Peyer's patch (tissue), 4 donors: ENCODE measurements at regions not wholly inside any gene's neighbourhood (a gene's known extent, or its start where the extent isn't known, plus 50 kb on each side); places are given as distances from the start of the nearest gene placed in this dataset.
A peak's percentile ranks its signal among the peaks of the same experiment; 100 is the strongest.

Experiments
- DNase-seq, 3 donors: peaks; one replicate each; pipeline ENCODE4 v3.0.0-alpha.2; 2017 to 2019
- H3K27ac ChIP-seq, 4 donors: fragments of 200-600 bp; sonication (generic); one replicate each; pipeline ENCODE4 v1.5.1; 2016 to 2019
- H3K27me3 ChIP-seq, 2 donors: fragments of 200-600 bp; sonication (generic); one replicate each; pipeline ENCODE4 v1.5.1; 2019
- H3K36me3 ChIP-seq, 3 donors: fragments of 200-600 bp; sonication (generic); one replicate each; pipeline ENCODE4 v1.5.1; 2016 to 2019
- H3K4me1 ChIP-seq, 4 donors: fragments of 200-600 bp; sonication (generic); one replicate each; pipeline ENCODE4 v1.5.1; 2016 to 2019
- H3K4me3 ChIP-seq, 4 donors: fragments of 200-600 bp; sonication (generic); 1 replicate in 3 of 4; 2 replicates in 1 of 4; pipeline ENCODE4 v1.5.1; 2016 to 2019; ENCODE audit warnings: mild to moderate bottlenecking in 1 of 4
- H3K9me3 ChIP-seq, 4 donors: fragments of 200-600 bp; sonication (generic); one replicate each; pipeline ENCODE4 v1.5.1; 2016 to 2019; ENCODE audit warnings: mild to moderate bottlenecking in 1 of 4
- POLR2A ChIP-seq, 2 donors: fragments of 450-650 bp; IDR thresholded peaks; one replicate each; pipeline ENCODE4 v1.5.1; 2017; ENCODE audit warnings: antibody characterized with exemption in 2 of 2, mild to moderate bottlenecking in 2 of 2, moderate library complexity in 2 of 2
- TF ChIP-seq, protein P1 (sequence below), 6 experiments: fragments of 450-650 bp in 4 of 6; fragments of 200-600 bp in 2 of 6; sonication (generic) in 1 of 6; IDR thresholded peaks; one replicate each; pipeline ENCODE4 v1.5.1; 2017 to 2019; ENCODE audit warnings: antibody characterized with exemption in 6 of 6, mild to moderate bottlenecking in 3 of 6, moderate library complexity in 1 of 6

DNA sequence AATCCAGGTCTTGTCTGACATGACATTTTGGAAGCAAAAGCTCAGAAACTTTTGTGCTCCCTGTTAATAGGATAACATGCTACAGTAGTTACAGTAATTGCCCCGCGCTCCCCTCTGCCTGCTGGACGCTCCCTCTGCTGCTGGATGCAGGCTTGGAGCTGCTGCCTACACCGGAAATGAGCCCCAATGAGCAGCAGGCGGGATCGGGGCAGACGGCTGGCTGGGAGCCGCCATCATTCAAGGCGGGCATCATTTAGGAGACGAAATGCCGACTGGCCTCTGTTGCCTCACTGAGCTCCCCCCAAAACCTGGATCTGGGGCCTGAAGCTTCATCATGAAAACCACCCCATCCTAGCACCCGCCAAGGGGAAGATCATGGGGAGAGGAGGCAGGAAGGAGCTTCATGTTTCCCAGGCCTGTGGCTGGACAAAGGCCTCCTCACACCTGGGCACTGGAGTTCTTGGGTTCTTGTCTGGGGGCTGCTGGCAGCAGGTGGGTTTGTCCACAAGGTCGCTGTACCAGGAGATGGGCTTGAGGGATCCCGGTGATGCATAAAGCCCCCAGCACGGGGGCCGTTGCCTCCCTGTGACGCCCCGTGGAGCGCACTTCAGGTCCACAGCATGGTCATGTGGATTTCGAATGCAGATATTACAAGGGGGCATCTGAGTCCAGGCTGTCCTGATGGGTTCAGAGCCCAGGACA is 664.3 kb downstream of the BRD1 start:
- H3K36me3 ChIP-seq = no peaks in the 10 kb centered on the region

DNA sequence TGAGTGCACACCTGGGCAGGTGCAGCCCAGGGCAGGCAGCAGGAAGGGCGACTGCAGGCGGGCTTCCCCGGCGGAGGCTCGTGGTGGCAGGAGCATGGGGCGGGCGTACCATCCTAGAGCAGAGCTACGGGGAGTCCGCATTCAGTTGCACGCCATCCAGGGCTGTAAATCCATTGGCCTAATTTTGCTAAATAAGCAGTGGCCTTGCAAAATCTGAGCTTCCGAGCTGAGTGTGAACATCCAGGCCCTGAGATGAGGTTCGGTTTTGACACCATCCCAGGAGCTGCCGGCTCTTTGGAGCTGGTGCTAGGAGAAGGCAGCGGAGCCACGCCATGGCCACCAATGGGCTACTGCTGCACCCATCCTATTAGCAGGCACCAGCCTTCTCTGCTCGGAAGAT is 664.8 kb downstream of the BRD1 start:
- DNase-seq = peak in 1 of 3 donors; percentile 37
- Histone ChIP-seq H3K36me3 (no peaks in the 10 kb centered on the region), H3K4me3 (no peak overlapping the region), H3K9me3 (no peaks in the 10 kb centered on the region), H3K27ac (no peak overlapping the region), H3K4me1 (no peaks in the 10 kb centered on the region), H3K27me3 (no peaks in the 10 kb centered on the region)
- no peak for TF ChIP-seq POLR2A (IDR thresholded peaks at IDR 0.05)
- TF ChIP-seq, protein P1, sequence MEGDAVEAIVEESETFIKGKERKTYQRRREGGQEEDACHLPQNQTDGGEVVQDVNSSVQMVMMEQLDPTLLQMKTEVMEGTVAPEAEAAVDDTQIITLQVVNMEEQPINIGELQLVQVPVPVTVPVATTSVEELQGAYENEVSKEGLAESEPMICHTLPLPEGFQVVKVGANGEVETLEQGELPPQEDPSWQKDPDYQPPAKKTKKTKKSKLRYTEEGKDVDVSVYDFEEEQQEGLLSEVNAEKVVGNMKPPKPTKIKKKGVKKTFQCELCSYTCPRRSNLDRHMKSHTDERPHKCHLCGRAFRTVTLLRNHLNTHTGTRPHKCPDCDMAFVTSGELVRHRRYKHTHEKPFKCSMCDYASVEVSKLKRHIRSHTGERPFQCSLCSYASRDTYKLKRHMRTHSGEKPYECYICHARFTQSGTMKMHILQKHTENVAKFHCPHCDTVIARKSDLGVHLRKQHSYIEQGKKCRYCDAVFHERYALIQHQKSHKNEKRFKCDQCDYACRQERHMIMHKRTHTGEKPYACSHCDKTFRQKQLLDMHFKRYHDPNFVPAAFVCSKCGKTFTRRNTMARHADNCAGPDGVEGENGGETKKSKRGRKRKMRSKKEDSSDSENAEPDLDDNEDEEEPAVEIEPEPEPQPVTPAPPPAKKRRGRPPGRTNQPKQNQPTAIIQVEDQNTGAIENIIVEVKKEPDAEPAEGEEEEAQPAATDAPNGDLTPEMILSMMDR (IDR thresholded peaks at IDR 0.05) = no peak

More for the DNA sequence above, 664.3 kb downstream of the BRD1 start:
- H3K27ac ChIP-seq = no peak overlapping the region
- peak in 1 of 3 donors; percentile 29 for DNase-seq
- H3K9me3 ChIP-seq = no peaks in the 10 kb centered on the region
- no peak overlapping the region for H3K4me3 ChIP-seq
- TF ChIP-seq POLR2A (IDR thresholded peaks at IDR 0.05) = no peak
- TF ChIP-seq, protein P1 (IDR thresholded peaks at IDR 0.05) = no peak
- no peaks in the 10 kb centered on the region for H3K4me1 ChIP-seq
- no peaks in the 10 kb centered on the region for H3K27me3 ChIP-seq

DNA sequence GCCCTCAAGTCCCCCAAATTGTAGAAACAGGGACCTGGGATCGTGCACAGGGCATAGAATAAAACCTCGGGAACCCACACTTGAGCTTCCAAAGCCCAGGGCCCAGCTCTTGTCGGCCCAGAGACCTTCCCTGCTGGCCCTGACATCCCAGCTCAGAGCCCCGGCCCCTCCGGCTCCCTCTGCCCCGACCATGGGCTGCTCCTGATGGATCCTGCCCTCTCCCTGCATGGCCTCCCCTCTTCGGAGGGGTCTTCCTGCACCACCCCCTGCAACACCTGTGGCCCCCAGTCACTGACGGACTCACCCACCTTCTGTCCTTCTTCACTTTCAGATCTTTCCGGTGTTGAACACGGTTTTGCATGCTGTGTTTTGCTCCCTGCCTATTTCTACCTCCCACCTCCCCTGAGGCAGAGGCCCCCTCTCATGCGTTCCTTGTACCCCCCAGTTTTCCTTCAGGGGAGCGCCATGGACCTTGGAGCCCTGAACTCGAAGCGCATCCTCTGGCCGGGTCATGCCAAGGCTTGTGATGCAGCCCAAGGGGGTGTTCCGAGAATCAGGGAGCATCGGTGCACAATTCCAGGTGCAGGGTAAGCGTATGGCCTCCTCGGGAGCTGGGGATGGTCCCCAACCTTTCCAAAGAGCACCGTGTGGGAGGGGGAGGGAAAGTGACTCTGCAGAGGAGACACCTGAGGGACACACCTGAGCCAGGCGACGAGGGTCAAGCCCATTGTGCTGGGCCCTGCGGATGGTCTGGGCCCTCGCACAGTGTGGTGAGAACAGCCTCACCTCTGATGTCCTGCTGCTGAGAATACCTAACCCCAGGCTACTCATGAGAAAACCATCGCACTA is 666.4 kb downstream of the BRD1 start:
- TF ChIP-seq, protein P1 (IDR thresholded peaks at IDR 0.05) = no peak
- no peak for TF ChIP-seq POLR2A (IDR thresholded peaks at IDR 0.05)
- Histone ChIP-seq H3K4me3 (no peak overlapping the region), H3K27me3 (no peaks in the 10 kb centered on the region), H3K36me3 (no peaks in the 10 kb centered on the region), H3K9me3 (no peaks in the 10 kb centered on the region), H3K27ac (no peak overlapping the region), H3K4me1 (no peaks in the 10 kb centered on the region)
- DNase-seq = peak in 1 of 3 donors; percentile 32

DNA sequence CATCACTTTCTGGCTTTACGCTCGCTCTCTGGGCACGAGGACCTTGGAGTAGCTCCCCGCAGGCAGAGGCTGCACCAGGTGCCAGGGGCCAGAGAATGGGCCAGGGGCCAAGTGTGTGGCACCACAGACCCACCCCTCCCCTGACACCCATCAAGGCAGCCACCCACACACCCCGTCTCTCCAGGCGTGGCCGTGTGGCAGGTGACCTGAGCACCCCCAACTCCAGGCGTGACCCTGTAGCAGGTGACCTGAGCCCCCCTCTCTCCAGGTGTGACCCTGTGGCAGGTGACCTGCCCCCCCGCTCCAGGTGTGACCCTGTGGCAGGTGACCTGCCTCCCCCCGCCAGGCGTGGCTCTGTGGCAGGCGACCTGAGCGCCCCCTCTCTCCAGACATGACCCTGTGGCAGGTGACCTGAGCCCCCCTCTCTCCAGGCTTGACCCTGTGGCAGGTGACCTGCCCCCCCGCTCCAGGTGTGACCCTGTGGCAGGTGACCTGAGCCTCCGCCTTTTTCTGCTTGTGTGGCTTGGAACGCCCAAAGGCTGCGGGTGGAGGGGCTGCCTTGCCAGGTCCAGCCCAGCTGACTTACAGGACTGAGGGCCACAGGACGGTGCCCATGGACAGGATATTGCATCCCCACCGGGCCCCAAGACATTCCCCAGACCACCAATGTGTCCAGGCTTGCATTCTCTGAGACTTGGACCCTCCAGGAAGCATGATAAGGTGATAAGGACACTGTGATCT is 667.2 kb downstream of the BRD1 start:
- no peak for DNase-seq
- H3K27me3 ChIP-seq = no peaks in the 10 kb centered on the region

DNA sequence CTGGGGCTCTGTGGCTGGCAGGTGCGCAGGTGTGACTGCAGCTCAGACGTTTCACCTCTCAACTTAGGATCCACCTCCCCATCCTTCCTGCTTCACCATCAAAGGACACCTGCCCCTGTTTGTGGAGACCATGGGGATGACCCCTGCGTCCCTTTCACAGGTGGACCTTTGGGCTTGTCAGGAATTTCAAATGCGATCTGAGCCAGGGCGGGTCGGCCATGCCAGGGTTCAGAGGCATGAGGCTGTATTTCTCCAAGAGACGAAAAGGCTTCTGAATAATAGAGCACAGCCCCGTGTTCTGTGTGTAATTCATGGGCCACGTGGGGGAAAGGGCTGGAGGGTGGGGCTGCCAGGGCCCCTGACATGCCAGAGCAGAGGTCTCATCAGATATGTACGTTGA is 668.0 kb downstream of the BRD1 start:
- peak in 1 of 3 donors; percentile 28 for DNase-seq
- no peaks in the 10 kb centered on the region for H3K9me3 ChIP-seq
- no peak overlapping the region for H3K27ac ChIP-seq
- no peaks in the 10 kb centered on the region for H3K4me1 ChIP-seq
- no peaks in the 10 kb centered on the region for H3K36me3 ChIP-seq
- TF ChIP-seq, protein P1 (IDR thresholded peaks at IDR 0.05) = no peak
- TF ChIP-seq POLR2A (IDR thresholded peaks at IDR 0.05) = no peak
- H3K27me3 ChIP-seq = no peaks in the 10 kb centered on the region
- H3K4me3 ChIP-seq = no peak overlapping the region

More for the DNA sequence above, 667.2 kb downstream of the BRD1 start:
- no peak overlapping the region for H3K4me3 ChIP-seq
- H3K4me1 ChIP-seq = no peaks in the 10 kb centered on the region
- no peak for TF ChIP-seq POLR2A (IDR thresholded peaks at IDR 0.05)
- TF ChIP-seq, protein P1 (IDR thresholded peaks at IDR 0.05) = no peak
- no peaks in the 10 kb centered on the region for H3K36me3 ChIP-seq
- no peak overlapping the region for H3K27ac ChIP-seq
- no peaks in the 10 kb centered on the region for H3K9me3 ChIP-seq
